GM12878 (cell line): ENCODE measurements at regions not wholly inside any gene's neighbourhood (a gene's known extent, or its start where the extent isn't known, plus 50 kb on each side); places are given as distances from the start of the nearest gene placed in this dataset.
A peak's percentile ranks its signal among the peaks of the same experiment; 100 is the strongest.

Experiments
- ATAC-seq: fragments of 200-7000 bp; cut with Tn5 transposase; 3 replicates; pipeline ENCODE4 v1.9.1; 2020; ENCODE audit warnings: mild to moderate bottlenecking, moderate library complexity
- BruUV-seq: library from RNA; stranded (reverse); fragments of 400-500 nt; replicated peaks from 2 replicates; lab custom pipeline; 2021; lab: Mats Ljungman, UMichigan
- CTCF ChIA-PET: fragments of 300-600 bp; sonication (Branson Sonifier 250); formaldehyde crosslinking; extraction: SDS; loops from one replicate; lab custom pipeline; 2021; ENCODE audit warnings: inconsistent platforms; lab: Yijun Ruan, JAX
- POLR2A ChIA-PET: fragments of 350-600 bp; formaldehyde crosslinking; extraction: SDS; loops from one replicate; lab custom pipeline; 2021; ENCODE audit warnings: inconsistent platforms; lab: Charles Lee
- RAD21 ChIA-PET: fragments of 300-600 bp; sonication (Branson Sonifier 250); formaldehyde crosslinking; loops from one replicate; lab custom pipeline; 2023; ENCODE audit warnings: antibody characterized with exemption; ENCODE audit not compliant: unreplicated experiment; lab: Charles Lee
- SMC1A ChIA-PET: fragments of 300-600 bp; sonication (Branson Sonifier 250); formaldehyde crosslinking; loops from one replicate; lab custom pipeline; 2023; ENCODE audit not compliant: unreplicated experiment, uncharacterized antibody; lab: Charles Lee
- DNase-seq: peaks from one replicate; pipeline ENCODE4 v3.0.0-alpha.2; 2011; ENCODE audit warnings: low read depth, low spot score
- FAIRE-seq: peaks from 3 replicates; lab custom pipeline; 2011; peaks lifted over from hg19 to GRCh38; lab: Jason Lieb, UNC
- H2AFZ ChIP-seq: 2 replicates; pipeline ENCODE4 v1.6.0; 2011; ENCODE audit warnings: low read depth, low read length, control low read depth; ENCODE audit not compliant: control insufficient read depth
- H3K27ac ChIP-seq: 2 replicates; pipeline ENCODE4 v1.5.1; 2011; ENCODE audit warnings: control low read depth; ENCODE audit not compliant: control insufficient read depth, insufficient read depth
- H3K27me3 ChIP-seq, 2 experiments: replicated peaks in 1 of 2; 2 replicates each; pipeline versions ENCODE4 v1.6.0 to v1.6.1; 2011; ENCODE audit warnings: low read length in 1 of 2; ENCODE audit not compliant: control insufficient read depth in 2 of 2, insufficient read depth in 2 of 2
- H3K36me3 ChIP-seq, 2 experiments: 2 replicates each; pipeline ENCODE4 v1.5.1; 2011; ENCODE audit warnings: low read length in 1 of 2; ENCODE audit not compliant: control insufficient read depth in 2 of 2, insufficient read depth in 2 of 2
- H3K4me1 ChIP-seq: 2 replicates; pipeline ENCODE4 v1.6.1; 2011; ENCODE audit warnings: mild to moderate bottlenecking, low read length, moderate library complexity, mixed read lengths; ENCODE audit not compliant: control insufficient read depth, insufficient read depth
- H3K4me2 ChIP-seq: 2 replicates; pipeline ENCODE4 v1.6.0; 2011; ENCODE audit warnings: control low read depth; ENCODE audit not compliant: control insufficient read depth, insufficient read depth
- H3K4me3 ChIP-seq: fragments of 200-600 bp; sonication (generic); 2 replicates; pipeline ENCODE4 v1.5.1; 2016
- H3K79me2 ChIP-seq: 2 replicates; pipeline ENCODE4 v1.6.0; 2011; ENCODE audit warnings: low read length; ENCODE audit not compliant: control insufficient read depth, insufficient read depth
- H3K9ac ChIP-seq: 2 replicates; pipeline ENCODE4 v1.8.0; 2011; ENCODE audit warnings: low read length, control low read depth, mixed read lengths; ENCODE audit not compliant: control insufficient read depth, insufficient read depth
- H3K9me3 ChIP-seq: replicated peaks from 3 replicates; pipeline ENCODE4 v1.5.1; 2011; ENCODE audit warnings: mild to moderate bottlenecking, low read length; ENCODE audit not compliant: control insufficient read depth, insufficient read depth
- H4K20me1 ChIP-seq: 2 replicates; pipeline ENCODE4 v1.6.0; 2011; ENCODE audit not compliant: control insufficient read depth, insufficient read depth
- ATF2 ChIP-seq: IDR thresholded peaks from 2 replicates; pipeline ENCODE4 v1.6.1; 2012; ENCODE audit warnings: low read length, inconsistent platforms
- CREB1 ChIP-seq: IDR thresholded peaks from 2 replicates; pipeline ENCODE4 v1.6.1; 2012; ENCODE audit warnings: low read depth, mild to moderate bottlenecking, inconsistent platforms
- GABPA ChIP-seq: IDR thresholded peaks from 2 replicates; pipeline ENCODE4 v1.6.1; 2014; ENCODE audit warnings: antibody characterized with exemption, low read depth, mild to moderate bottlenecking, inconsistent platforms
- HSF1 ChIP-seq: fragments of 150-350 bp; IDR thresholded peaks from 2 replicates; pipeline ENCODE4 v1.6.1; 2014; ENCODE audit warnings: mild to moderate bottlenecking, low read depth, low read length
- JUNB ChIP-seq: IDR thresholded peaks from 2 replicates; pipeline ENCODE4 v1.6.1; 2016; ENCODE audit warnings: antibody characterized with exemption, mild to moderate bottlenecking
- NFYA ChIP-seq: IDR thresholded peaks from 2 replicates; pipeline ENCODE4 v1.6.1; 2011; ENCODE audit warnings: low read depth, mild to moderate bottlenecking, low read length, improper control_type of control experiment, borderline replicate concordance
- RUNX3 ChIP-seq: IDR thresholded peaks from 2 replicates; pipeline ENCODE4 v1.6.1; 2012; ENCODE audit warnings: low read length, inconsistent platforms
- SIN3A ChIP-seq: IDR thresholded peaks from 2 replicates; pipeline ENCODE4 v1.6.1; 2012; ENCODE audit warnings: low read depth, low read length, improper control_type of control experiment
- SRF ChIP-seq, 2 experiments: IDR thresholded peaks; 2 replicates each; pipeline ENCODE4 v1.6.1; 2011; ENCODE audit warnings: low read depth in 2 of 2, low read length in 2 of 2, mild to moderate bottlenecking in 1 of 2, moderate library complexity in 1 of 2
- ZNF384 ChIP-seq: IDR thresholded peaks from 2 replicates; pipeline ENCODE4 v1.6.1; 2012; ENCODE audit warnings: low read depth, mild to moderate bottlenecking, low read length, improper control_type of control experiment, borderline replicate concordance
- WGBS: methylation state at CpG from one replicate; pipeline ENCODE4 v1.1.6; 2016; ENCODE audit warnings: low lambda C conversion rate; ENCODE audit not compliant: insufficient replicate concordance, insufficient coverage; ENCODE audit errors: missing lambda C conversion rate; 5-methylcytosine and 5-hydroxymethylcytosine counted together
- in situ Hi-C: fragments of 300-500 bp; cut with MboI; formaldehyde crosslinking; loops from 9 replicates; pipeline ENCODE4 v1.14.3; 2018; ENCODE audit warnings: mixed read lengths
- intact Hi-C: fragments of 100-400 bp; cut with micrococcal nuclease; formaldehyde crosslinking; loops from one replicate; pipeline ENCODE4 v1.14.2; 2022; ENCODE audit not compliant: unreplicated experiment

- TF ChIP-seq HSF1 (no peak), JUNB (no peak; the same call in 1 of the 2 replicates), GABPA (no peak), CREB1 (no peak), RUNX3 (peak; percentile 18; the same call in 1 of the 2 replicates), SIN3A (no peak), ATF2 (peak; percentile 74)
Observed at GRCh38 chr4:79170077-79170476, 155.8 kb downstream of the NAA11 start (continued).

- ChIA-PET SMC1A (interaction anchor here (0.9 to 5.8 kb wide), 8 partner anchors 8 to 123 kb away, joined by 3 to 50 read pairs (median 4); no protein-coding TSS in a partner anchor), POLR2A (interaction anchor here (0.7 to 1.1 kb wide), 3 partner anchors 8 to 17 kb away, joined by 3 to 4 read pairs (median 4); no protein-coding TSS in a partner anchor), RAD21 (interaction anchor here (0.7 to 1.8 kb wide), 6 partner anchors 9 to 407 kb away, joined by 3 to 6 read pairs (median 4); no protein-coding TSS in a partner anchor), CTCF (interaction anchor here (1.2 to 1.9 kb wide), 3 partner anchors 9 to 60 kb away, joined by 3 to 7 read pairs (median 5); no protein-coding TSS in a partner anchor)
- H3K4me3 ChIP-seq, result no peak overlapping the region
- in situ Hi-C loops, result no loop called here
- no peak overlapping the region for H3K4me2 ChIP-seq
- BruUV-seq, result no TSS peak
- H3K79me2 ChIP-seq, result no peaks in the 10 kb centered on the region
- ATAC-seq (peak; percentile 45), FAIRE-seq (no peak), DNase-seq (no peak)
- intact Hi-C loops, result no loop called here
- WGBS, result 16% methylated on average over 4 of the region's 4 CpGs
- H3K27me3 ChIP-seq, result no peaks in the 10 kb centered on the region
- H2AFZ ChIP-seq, result no peak overlapping the region
- no peaks in the 10 kb centered on the region for H4K20me1 ChIP-seq
- H3K9ac ChIP-seq, result no peak overlapping the region
- H3K27ac ChIP-seq, result no peak overlapping the region
- peaks cover 6% of the 10 kb centered on the region for H3K4me1 ChIP-seq
- no peaks in the 10 kb centered on the region; the same call in 2 of the 3 replicates for H3K9me3 ChIP-seq
- no peaks in the 10 kb centered on the region for H3K36me3 ChIP-seq
- no peak for TF ChIP-seq SRF (IDR thresholded peaks at IDR 0.05; ENCODE audit: low read depth in 2 of 2, low read length in 2 of 2)
- no peak for TF ChIP-seq NFYA
- TF ChIP-seq ZNF384, result no peak
Observed at GRCh38 chr4:79164907-79165610, 160.8 kb downstream of the NAA11 start.
